HG03565 (cell line): ENCODE measurements at regions not wholly inside any gene's neighbourhood (a gene's known extent, or its start where the extent isn't known, plus 50 kb on each side); places are given as distances from the start of the nearest gene placed in this dataset.
"Not testable (repeated sequence)": the region's sequence is repeated elsewhere in the genome, so short reads cannot be mapped to it uniquely, and the experiment has no call there.

Experiments used
- ATAC-seq: cut with Tn5 transposase; IDR thresholded peaks from one replicate; pipeline ENCODE4 v1.9.1; 2021; ENCODE audit warnings: mild to moderate bottlenecking, moderate library complexity; ENCODE audit not compliant: unreplicated experiment

DNA sequence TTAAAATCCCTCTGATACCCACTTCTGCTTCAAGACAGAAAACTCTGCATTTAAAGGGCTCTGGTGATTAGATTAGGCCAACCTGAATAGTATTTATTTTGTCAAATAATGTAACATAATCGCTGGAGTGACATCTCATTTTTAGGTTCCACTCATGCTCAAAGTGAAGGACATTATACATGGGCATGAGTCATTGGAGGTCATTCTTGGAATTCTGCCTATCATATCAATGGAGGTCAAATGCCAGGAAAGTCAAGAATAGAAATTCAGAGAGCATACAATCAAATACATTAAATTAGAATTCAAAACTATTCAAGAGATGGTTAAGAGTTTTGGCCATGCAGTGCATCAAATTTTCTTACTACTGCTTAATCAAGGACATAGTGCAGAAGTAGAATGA lies 50.8 kb upstream of the PRSS1 start:
- ATAC-seq: no peak

- ATAC-seq: no peak
Observed at GRCh38 chr7:142697270-142697669, 52.0 kb upstream of the PRSS1 start.

DNA sequence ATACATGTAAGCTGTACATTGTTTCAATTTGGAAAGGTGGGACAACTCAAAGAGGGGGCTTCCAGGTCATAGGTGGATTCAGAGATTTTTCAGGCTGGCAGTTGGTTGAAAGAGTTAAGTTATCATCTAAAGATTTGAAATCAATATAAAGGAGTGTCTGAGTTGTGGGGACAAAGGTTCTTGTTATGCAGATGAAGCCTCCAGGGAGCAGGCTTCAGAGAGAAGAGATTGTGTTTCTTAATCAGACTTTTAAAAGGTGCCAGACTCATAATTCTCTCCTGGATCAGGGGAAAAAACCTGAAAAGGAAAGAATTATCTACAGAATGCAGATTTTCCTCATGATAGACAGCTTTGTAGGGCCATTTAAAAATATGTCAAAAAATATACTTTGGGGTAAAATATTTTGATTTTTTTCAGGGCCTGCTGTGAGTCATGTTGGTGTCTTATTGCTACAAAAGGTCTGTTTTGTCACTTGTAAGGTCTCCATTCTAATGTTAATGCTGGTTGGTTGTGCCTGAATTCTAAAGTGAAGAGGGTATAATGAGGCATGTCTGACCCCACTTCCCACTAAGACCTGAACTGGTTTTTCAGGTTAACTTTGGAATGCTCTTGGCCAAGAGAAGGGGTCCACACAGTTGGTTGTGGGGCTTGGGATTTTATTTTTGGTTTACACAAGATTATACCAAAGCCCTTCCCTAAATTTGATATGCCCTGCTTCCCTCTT lies 52.7 kb upstream of the PRSS1 start:
- ATAC-seq: no peak

GRCh38 chr7:142693911-142694310 lies 55.4 kb upstream of the PRSS1 start:
- no peak for ATAC-seq

DNA sequence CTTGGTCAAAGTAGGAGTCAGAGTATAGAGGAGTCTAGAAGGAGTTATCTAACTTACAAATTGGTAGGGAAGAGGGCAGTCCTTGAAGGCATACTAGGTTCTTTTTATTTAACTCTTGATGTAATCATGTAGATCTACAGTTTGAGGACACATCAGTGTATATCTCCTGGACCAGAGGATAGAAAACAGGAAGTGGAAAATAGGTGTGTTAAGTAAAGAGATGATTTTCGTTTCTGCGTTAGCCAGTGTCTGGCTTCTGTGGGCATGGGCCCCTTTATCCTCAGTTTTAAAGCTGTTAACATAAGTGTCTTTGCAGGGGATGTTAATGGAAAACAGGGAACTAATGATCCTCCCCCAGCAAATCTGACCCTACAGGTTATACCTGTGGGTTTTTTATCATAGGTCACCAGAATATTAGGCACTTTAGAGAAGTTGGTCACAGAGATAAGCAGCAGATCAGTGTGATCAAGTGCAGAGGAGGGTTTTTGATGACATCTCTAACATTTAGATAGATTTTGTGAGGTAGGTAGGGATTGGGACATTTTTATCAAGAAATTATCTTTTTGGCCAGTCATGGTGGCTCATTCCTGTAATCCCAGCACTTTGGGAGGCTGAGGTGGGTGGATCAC lies 58.6 kb upstream of the PRSS1 start:
- ATAC-seq: no peak

GRCh38 chr7:142689439-142690120 lies 59.7 kb upstream of the PRSS1 start:
- ATAC-seq: no peak

GRCh38 chr7:142685877-142686508 lies 63.3 kb upstream of the PRSS1 start:
- ATAC-seq: no peak

- no peak for ATAC-seq
Observed at GRCh38 chr7:142681314-142682092, 67.8 kb upstream of the PRSS1 start.

DNA sequence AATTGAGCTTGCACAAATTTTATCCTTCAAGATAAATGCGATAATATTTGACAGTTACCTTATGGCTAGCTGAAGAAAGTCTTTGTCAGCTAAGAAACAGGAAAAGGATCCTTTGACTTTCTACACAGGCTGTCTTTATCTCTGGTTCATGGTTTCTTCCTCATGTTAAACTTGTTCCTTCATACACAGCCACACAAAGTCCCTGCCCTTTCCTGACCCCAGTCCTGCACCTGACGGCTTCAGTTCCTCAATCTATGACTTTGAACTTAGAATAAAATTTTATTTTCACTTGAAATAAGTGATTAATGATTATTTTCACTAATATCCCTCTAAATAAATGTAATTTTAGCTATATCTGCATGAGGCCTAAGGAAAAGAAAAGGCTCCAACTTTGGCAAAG lies 77.8 kb upstream of the PRSS1 start:
- no peak for ATAC-seq

- ATAC-seq: no peak
Observed at GRCh38 chr7:142670511-142670910, 78.8 kb upstream of the PRSS1 start.

DNA sequence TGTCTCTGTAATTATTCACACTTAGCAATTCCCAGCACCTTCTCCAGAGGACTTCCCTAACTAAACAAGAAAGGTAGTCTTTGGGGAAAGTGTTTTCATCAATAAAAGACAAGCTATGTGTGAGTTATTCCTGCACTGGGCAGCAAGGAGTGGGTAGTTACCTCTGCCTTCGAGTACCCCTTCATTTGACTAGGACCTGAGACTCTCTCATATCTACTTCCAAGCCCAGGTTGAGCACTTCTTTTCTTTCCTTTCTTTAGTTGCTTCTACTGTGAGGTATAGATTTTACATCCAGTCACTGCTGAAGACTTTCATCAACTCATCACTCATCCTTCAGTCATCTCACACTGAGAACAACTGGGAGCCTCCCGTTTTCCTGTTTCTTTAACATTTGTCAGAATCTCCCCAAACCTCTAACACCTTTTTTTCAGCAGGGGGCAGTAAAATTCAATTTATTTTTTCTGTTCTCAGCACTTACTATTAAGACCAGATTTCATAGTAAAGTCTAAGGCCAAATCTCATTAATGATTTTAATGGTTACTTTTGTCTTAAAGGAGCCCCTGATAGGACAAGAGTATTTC lies 80.1 kb upstream of the PRSS1 start:
- no peak for ATAC-seq

DNA sequence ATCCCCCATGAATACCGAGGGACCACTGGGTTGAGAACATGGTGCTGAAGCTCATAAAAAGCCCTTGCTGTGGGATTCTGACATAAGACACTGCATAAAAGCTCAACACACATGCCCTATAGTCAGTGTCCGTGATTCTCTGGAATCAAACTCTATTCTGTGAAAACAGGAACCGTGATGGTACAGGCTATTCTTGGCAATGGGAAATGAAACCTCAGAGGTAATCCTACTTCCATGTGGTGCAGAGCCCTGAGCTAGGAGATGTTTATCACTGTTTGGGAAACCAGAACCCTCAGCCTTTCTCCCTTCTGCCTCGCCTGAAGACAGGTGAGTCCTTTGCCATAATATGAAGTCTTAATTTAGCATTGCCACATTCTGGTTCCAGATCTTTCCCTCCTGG lies 80.8 kb upstream of the PRSS1 start:
- ATAC-seq: no peak

GRCh38 chr7:142657376-142657775 lies 91.9 kb upstream of the PRSS1 start:
- ATAC-seq: no peak

- no peak for ATAC-seq
Observed at GRCh38 chr7:142654398-142654797, 94.9 kb upstream of the PRSS1 start.

DNA sequence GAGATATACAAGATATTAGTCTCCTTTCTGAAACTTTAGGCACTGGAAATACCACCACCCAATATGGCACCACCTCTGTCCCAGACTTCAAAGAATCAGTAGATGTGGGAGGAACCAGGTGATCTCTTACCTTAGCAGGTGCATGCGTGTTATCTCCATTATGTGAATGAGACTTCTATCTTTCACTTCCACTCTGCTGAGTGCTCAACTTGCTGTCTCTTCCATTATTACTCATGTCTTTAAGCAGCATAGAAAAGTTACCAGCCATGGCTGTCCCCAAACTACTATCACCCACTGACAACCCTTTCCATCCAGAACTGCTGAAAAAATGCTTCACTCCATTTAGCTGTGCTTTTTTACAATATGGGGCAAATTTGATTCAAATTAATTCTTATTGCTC lies 101.5 kb upstream of the PRSS1 start:
- ATAC-seq: peak; percentile 49

DNA sequence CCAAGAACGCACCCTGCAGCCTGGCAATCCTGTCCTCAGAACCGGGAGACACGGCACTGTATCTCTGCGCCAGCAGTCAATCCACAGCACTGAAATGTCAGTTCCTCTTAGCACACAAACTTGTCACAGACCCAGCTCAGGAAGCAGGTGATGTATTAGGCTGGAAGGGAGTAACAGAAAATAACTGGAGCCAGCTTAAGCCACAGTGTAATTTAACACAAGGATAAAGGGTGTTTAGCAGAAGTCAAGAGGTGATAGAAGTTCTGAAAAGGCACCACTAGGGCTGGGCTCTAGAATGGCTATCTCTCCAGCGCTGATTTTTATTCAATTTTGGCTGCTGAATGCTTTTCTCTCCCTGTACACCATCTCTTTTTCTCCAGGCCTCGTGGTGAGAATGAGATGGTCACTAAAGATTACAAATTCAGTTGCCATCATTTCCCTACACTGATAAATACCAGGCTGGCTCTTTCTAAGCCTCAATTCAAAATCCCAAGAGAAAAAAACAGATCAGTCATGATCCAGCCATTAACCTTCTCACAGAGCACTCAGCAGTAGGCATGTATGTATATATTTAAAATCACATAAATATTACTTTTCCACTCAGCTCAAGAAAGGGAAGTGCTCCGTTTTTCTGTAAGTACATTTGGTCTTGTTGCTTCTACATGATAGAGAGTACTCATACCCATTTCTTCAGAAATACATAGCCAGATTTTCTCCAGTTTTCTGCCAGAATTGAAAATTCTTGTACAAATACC lies 102.7 kb upstream of the PRSS1 start:
- ATAC-seq: no peak

DNA sequence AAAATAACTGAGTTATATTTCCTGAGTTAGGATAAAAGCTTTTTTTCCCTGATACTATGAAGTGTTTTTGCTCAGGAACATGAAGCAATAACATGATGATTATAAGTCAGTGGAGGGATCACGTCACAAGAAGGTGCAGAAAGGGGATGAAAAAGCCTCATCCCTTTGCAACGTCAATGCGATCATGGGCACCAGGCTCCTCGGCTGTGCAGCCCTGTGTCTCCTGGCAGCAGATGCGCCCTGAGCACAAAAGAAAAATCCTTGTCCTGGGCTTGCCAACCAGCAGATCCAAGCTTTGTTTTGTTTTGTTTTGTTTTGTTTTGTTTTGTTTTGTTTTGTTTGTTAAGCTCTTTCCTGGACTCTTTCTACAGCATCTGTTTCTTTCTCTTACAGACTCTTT lies 103.5 kb upstream of the PRSS1 start:
- no peak for ATAC-seq

- ATAC-seq: no peak
Observed at GRCh38 chr7:142642316-142642715, 107.0 kb upstream of the PRSS1 start.

GRCh38 chr7:142641252-142641651 lies 108.0 kb upstream of the PRSS1 start:
- not testable (repeated sequence) for ATAC-seq

- no peak for ATAC-seq
Observed at GRCh38 chr7:142638581-142638980, 110.7 kb upstream of the PRSS1 start.
